Breast epithelium (tissue), 3 donors: ENCODE measurements at regions not wholly inside any gene's neighbourhood (a gene's known extent, or its start where the extent isn't known, plus 50 kb on each side); places are given as distances from the start of the nearest gene placed in this dataset.

Source experiments
- CTCF ChIP-seq, 3 donors: fragments of 450-650 bp; IDR thresholded peaks; one replicate each; pipeline ENCODE4 v1.5.1; 2016 to 2017; ENCODE audit warnings: antibody characterized with exemption in 3 of 3, mild to moderate bottlenecking in 3 of 3, moderate library complexity in 3 of 3
- POLR2A ChIP-seq: fragments of 450-650 bp; IDR thresholded peaks from one replicate; pipeline ENCODE4 v1.6.1; 2016; ENCODE audit warnings: antibody characterized with exemption, mild to moderate bottlenecking, moderate library complexity
- POLR2AphosphoS5 ChIP-seq, 3 donors: sonication (generic); formaldehyde crosslinking; IDR thresholded peaks; one replicate each; pipeline ENCODE4 v1.6.1; 2017; ENCODE audit warnings: antibody characterized with exemption in 3 of 3

- TF ChIP-seq CTCF (IDR thresholded peaks at IDR 0.05) (no peak), POLR2A (no peak), POLR2AphosphoS5 (IDR thresholded peaks at IDR 0.05) (no peak)
Measured at GRCh38 chr12:125954362-125954761, 889.1 kb downstream of the AACS start.
